ENCODE measurements at regions not wholly inside any gene's neighbourhood (a gene's known extent, or its start where the extent isn't known, plus 50 kb on each side); places are given as distances from the start of the nearest gene placed in this dataset.

GRCh38 chr7:125820495-125820894 lies 890.9 kb upstream of the POT1 start:
- Histone ChIP-seq H3K27me3 (ENCODE audit: control insufficient read depth in 2 of 2, insufficient read depth in 2 of 2, low read length in 2 of 2) (no peaks in the 10 kb centered on the region), H3K9ac (ENCODE audit: insufficient read depth in 1 of 2, low read depth in 2 of 2, low read length in 2 of 2) (no peak overlapping the region), H3K4me3 (no peak overlapping the region), H3K9me3 (replicated peaks; ENCODE audit: control insufficient read depth, insufficient read depth, low read depth, low read length) (no peaks in the 10 kb centered on the region), H3K4me2 (ENCODE audit: insufficient read depth, low read length) (no peak overlapping the region), H3K27ac (ENCODE audit: extremely low read depth, low read depth, low read length) (no peak overlapping the region), H3K79me2 (ENCODE audit: control insufficient read depth, insufficient read depth, low read length) (no peaks in the 10 kb centered on the region), H2AFZ (ENCODE audit: low read depth, low read length) (no peak overlapping the region), H3K9me1 (ENCODE audit: control insufficient read depth, insufficient read depth, low read length) (no peaks in the 10 kb centered on the region), H3K4me1 (replicated peaks in 1 of 2; ENCODE audit: control insufficient read depth in 2 of 2, insufficient read depth in 2 of 2, low read length in 2 of 2) (no peaks in the 10 kb centered on the region), H3K36me3 (ENCODE audit: control insufficient read depth, insufficient read depth, low read length) (no peaks in the 10 kb centered on the region), H4K20me1 (replicated peaks; ENCODE audit: control insufficient read depth, insufficient read depth, low read length) (no peaks in the 10 kb centered on the region)
- DNase-seq (ENCODE audit: extremely low read depth in 1 of 4, low spot score in 3 of 4) (no peak), ATAC-seq (no peak), FAIRE-seq (no peak)
- POLR2A ChIA-PET, result no interaction called here
- intact Hi-C loops (cut with micrococcal nuclease), result no loop called here
- no TSS peak for BruUV-seq (replicated peaks)
- TF ChIP-seq POLR3A (IDR thresholded peaks at IDR 0.05; ENCODE audit: borderline replicate concordance, extremely low read depth, insufficient read depth, insufficient read length) (no peak), PPARD (CRISPR knock-in tag; IDR thresholded peaks at IDR 0.05) (no peak), PCBP2 (IDR thresholded peaks at IDR 0.05; ENCODE audit: low read depth, low read length, poor library complexity, severe bottlenecking) (peak; percentile 95)
- CTCF ChIA-PET (ENCODE audit: low intra/inter-chr PET ratio), result no interaction called here
- in situ Hi-C loops (cut with MboI), result no loop called here

DNA sequence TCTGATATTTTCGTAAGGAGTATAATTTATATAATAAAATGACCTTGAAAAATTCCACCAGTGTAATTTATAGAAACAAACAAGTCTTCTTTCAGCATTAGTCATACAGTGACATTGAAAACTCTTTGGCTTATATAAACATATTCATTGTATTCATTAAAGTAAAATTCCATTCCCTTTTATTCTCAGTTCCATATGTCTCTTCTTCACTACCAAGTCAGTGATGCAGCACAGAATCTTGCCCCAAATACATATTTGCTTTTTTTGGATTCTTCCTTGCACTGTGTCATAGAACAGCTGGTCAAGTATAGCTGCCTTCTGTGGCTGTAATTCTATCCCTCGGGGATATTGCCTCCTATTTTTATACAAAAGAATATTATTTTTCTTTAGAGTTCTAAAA lies 884.5 kb upstream of the POT1 start:
- CTCF ChIA-PET (ENCODE audit: low intra/inter-chr PET ratio), result no interaction called here
- no peaks in the 10 kb centered on the region for H3K79me2 ChIP-seq (ENCODE audit: control insufficient read depth, insufficient read depth, low read length)
- TF ChIP-seq, protein P1, sequence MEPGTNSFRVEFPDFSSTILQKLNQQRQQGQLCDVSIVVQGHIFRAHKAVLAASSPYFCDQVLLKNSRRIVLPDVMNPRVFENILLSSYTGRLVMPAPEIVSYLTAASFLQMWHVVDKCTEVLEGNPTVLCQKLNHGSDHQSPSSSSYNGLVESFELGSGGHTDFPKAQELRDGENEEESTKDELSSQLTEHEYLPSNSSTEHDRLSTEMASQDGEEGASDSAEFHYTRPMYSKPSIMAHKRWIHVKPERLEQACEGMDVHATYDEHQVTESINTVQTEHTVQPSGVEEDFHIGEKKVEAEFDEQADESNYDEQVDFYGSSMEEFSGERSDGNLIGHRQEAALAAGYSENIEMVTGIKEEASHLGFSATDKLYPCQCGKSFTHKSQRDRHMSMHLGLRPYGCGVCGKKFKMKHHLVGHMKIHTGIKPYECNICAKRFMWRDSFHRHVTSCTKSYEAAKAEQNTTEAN (CRISPR knock-in tag; IDR thresholded peaks at IDR 0.05), result no peak
- TF ChIP-seq XRCC4 (IDR thresholded peaks at IDR 0.05; ENCODE audit: extremely low read depth, insufficient read depth, insufficient read length), result no peak
- no peak for TF ChIP-seq PRPF4 (IDR thresholded peaks at IDR 0.05; ENCODE audit: insufficient read depth, low read depth, low read length, poor library complexity, severe bottlenecking)
- TF ChIP-seq MIER1 (IDR thresholded peaks at IDR 0.05; ENCODE audit: low read depth), result no peak
- no peak for TF ChIP-seq HNRNPK (IDR thresholded peaks at IDR 0.05; ENCODE audit: low read depth, low read length, poor library complexity, severe bottlenecking)
- TF ChIP-seq NFYB (IDR thresholded peaks at IDR 0.05; ENCODE audit: extremely low read depth, insufficient read length), result no peak
- TF ChIP-seq CEBPG (CRISPR knock-in tag; IDR thresholded peaks at IDR 0.05), result no peak
- TF ChIP-seq CEBPG (tag; conservative IDR thresholded peaks at IDR 0.05 in 1 of 2, IDR thresholded peaks at IDR 0.05 in 1 of 2), result no peak
- no peak for TF ChIP-seq MAFG (tag; conservative IDR thresholded peaks at IDR 0.05)
- TF ChIP-seq MCM7 (IDR thresholded peaks at IDR 0.05), result no peak
- no peak for TF ChIP-seq NFE2 (IDR thresholded peaks at IDR 0.05; ENCODE audit: low read depth)
- TF ChIP-seq KDM4B (IDR thresholded peaks at IDR 0.05; ENCODE audit: borderline replicate concordance in 2 of 2, low read depth in 1 of 2), result no peak
- no peak for TF ChIP-seq SMARCC2 (IDR thresholded peaks at IDR 0.05; ENCODE audit: low read depth)
- TF ChIP-seq CEBPB (tag; IDR thresholded peaks at IDR 0.05), result no peak

More for the DNA sequence above, 884.5 kb upstream of the POT1 start:
- intact Hi-C loops (cut with micrococcal nuclease) (no loop called here), in situ Hi-C loops (cut with MboI) (no loop called here)
- Histone ChIP-seq H3K4me1 (replicated peaks in 1 of 2; ENCODE audit: control insufficient read depth in 2 of 2, insufficient read depth in 2 of 2, low read length in 2 of 2) (no peaks in the 10 kb centered on the region), H3K9ac (ENCODE audit: insufficient read depth in 1 of 2, low read depth in 2 of 2, low read length in 2 of 2) (no peak overlapping the region), H2AFZ (ENCODE audit: low read depth, low read length) (no peak overlapping the region), H3K27me3 (ENCODE audit: control insufficient read depth in 2 of 2, insufficient read depth in 2 of 2, low read length in 2 of 2) (no peaks in the 10 kb centered on the region), H3K9me3 (replicated peaks; ENCODE audit: control insufficient read depth, insufficient read depth, low read depth, low read length) (0 out of 2 replicates have a peak, but pooled peaks cover 2% of the 10 kb centered on the region), H4K20me1 (replicated peaks; ENCODE audit: control insufficient read depth, insufficient read depth, low read length) (no peaks in the 10 kb centered on the region), H3K9me1 (ENCODE audit: control insufficient read depth, insufficient read depth, low read length) (no peaks in the 10 kb centered on the region), H3K27ac (ENCODE audit: extremely low read depth, low read depth, low read length) (no peak overlapping the region), H3K4me3 (no peak overlapping the region), H3K4me2 (ENCODE audit: insufficient read depth, low read length) (no peak overlapping the region), H3K36me3 (ENCODE audit: control insufficient read depth, insufficient read depth, low read length) (no peaks in the 10 kb centered on the region)
- POLR2A ChIA-PET, result no interaction called here
- DNase-seq (ENCODE audit: extremely low read depth in 1 of 4, low spot score in 3 of 4), result no peak
- no TSS peak for BruUV-seq (replicated peaks)
- ATAC-seq, result no peak
- FAIRE-seq, result no peak
- WGBS (ENCODE audit: insufficient coverage, low coverage, missing lambda C conversion rate), result 0% methylated on average over 2 of the region's 2 CpGs
